ENCODE measurements at regions not wholly inside any gene's neighbourhood (a gene's known extent, or its start where the extent isn't known, plus 50 kb on each side); places are given as distances from the start of the nearest gene placed in this dataset.

- no peak for TF ChIP-seq POLR2A (IDR thresholded peaks at IDR 0.05)
- no peak for TF ChIP-seq CTCF (IDR thresholded peaks at IDR 0.05)
Observed at GRCh38 chr3:25367025-25367424, 61.0 kb upstream of the RARB start.
